ENCODE measurements at regions not wholly inside any gene's neighbourhood (a gene's known extent, or its start where the extent isn't known, plus 50 kb on each side); places are given as distances from the start of the nearest gene placed in this dataset.

DNA sequence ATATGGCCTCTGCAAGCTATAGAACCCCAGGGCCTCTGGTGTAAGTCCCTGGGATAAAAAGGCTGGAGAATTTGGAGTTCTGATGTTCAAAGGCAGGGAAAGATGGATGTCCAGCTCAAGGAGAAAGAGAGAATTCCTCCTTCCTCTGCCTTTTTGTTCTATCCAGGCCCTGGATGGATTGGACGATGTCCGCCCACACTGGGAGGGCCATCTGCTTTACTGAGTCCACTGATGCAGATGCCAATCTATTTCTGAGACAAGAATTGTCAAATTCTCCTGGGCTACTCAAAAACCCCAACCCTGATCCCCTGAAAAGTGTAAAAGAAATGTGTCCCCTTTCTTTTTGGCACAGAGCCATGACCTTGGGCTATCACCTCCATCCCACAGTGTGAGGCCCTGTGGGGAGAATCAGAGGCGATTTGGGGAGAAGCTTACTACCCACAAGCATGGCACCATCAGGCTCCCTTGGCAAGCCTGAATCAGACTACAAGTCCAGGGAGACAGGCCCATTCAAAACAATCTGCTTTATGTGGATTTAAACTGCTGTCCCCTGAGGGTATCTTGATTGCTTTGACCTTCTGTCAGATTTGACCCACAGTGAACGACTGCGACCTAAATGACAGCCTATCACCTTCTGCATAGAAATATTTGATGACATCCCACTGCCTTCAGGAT is 334.0 kb downstream of the NUAK1 start:
- ChIA-PET CTCF (ENCODE audit: low intra/inter-chr PET ratio, low total read pairs) (no interaction called here), POLR2A (no interaction called here)
- in situ Hi-C loops (cut with HindIII; ENCODE audit: extremely low pct_ligation_motif_present, low pct_unique_long_range_greater_than_20kb), result no loop called here
- no peak overlapping the region for H2AFZ ChIP-seq (ENCODE audit: low read length)
- no peak overlapping the region for H3K27ac ChIP-seq (ENCODE audit: extremely low read length, insufficient read depth, low read length)
- no peaks in the 10 kb centered on the region for H3K9me3 ChIP-seq (ENCODE audit: low read length)
- H3K4me3 ChIP-seq (replicated peaks in 1 of 3; ENCODE audit: insufficient read depth in 1 of 3, low read depth in 2 of 3, low read length in 3 of 3), result no peak overlapping the region
- BruUV-seq (replicated peaks), result no TSS peak
- intact Hi-C loops (cut with micrococcal nuclease; ENCODE audit: unreplicated experiment), result no loop called here
- H3K79me2 ChIP-seq (ENCODE audit: insufficient read depth, low read length), result no peaks in the 10 kb centered on the region
- no peaks in the 10 kb centered on the region for H3K4me1 ChIP-seq (ENCODE audit: insufficient read depth, low read length)
- no peak for TF ChIP-seq ZNF616 (CRISPR knock-in tag; IDR thresholded peaks at IDR 0.05; ENCODE audit: low read depth)
- no peak for TF ChIP-seq SYNCRIP (IDR thresholded peaks at IDR 0.05; ENCODE audit: insufficient read depth, low read depth, low read length)
- TF ChIP-seq ZFP36 (IDR thresholded peaks at IDR 0.05; ENCODE audit: borderline replicate concordance, low read depth, low read length, partially characterized antibody), result no peak
- TF ChIP-seq ZNF546 (CRISPR knock-in tag; conservative IDR thresholded peaks at IDR 0.05), result no peak
- TF ChIP-seq ZNF326 (CRISPR knock-in tag; IDR thresholded peaks at IDR 0.05; ENCODE audit: borderline replicate concordance), result no peak
- TF ChIP-seq ZNF644 (CRISPR knock-in tag; IDR thresholded peaks at IDR 0.05; ENCODE audit: low read depth), result no peak
- TF ChIP-seq ERF (CRISPR knock-in tag; IDR thresholded peaks at IDR 0.05), result no peak
- TF ChIP-seq ETV6 (CRISPR knock-in tag; conservative IDR thresholded peaks at IDR 0.05), result no peak
- TF ChIP-seq ZKSCAN5 (CRISPR knock-in tag; IDR thresholded peaks at IDR 0.05), result no peak
- no peak for TF ChIP-seq CEBPB (IDR thresholded peaks at IDR 0.05; ENCODE audit: borderline replicate concordance, low read depth, low read length)
- no peak for TF ChIP-seq NRL (CRISPR knock-in tag; IDR thresholded peaks at IDR 0.05; ENCODE audit: borderline replicate concordance)
- TF ChIP-seq, protein P1, sequence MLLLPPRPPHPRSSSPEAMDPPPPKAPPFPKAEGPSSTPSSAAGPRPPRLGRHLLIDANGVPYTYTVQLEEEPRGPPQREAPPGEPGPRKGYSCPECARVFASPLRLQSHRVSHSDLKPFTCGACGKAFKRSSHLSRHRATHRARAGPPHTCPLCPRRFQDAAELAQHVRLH (CRISPR knock-in tag; IDR thresholded peaks at IDR 0.05; ENCODE audit: borderline replicate concordance, low read depth), result no peak
- TF ChIP-seq, protein P2, sequence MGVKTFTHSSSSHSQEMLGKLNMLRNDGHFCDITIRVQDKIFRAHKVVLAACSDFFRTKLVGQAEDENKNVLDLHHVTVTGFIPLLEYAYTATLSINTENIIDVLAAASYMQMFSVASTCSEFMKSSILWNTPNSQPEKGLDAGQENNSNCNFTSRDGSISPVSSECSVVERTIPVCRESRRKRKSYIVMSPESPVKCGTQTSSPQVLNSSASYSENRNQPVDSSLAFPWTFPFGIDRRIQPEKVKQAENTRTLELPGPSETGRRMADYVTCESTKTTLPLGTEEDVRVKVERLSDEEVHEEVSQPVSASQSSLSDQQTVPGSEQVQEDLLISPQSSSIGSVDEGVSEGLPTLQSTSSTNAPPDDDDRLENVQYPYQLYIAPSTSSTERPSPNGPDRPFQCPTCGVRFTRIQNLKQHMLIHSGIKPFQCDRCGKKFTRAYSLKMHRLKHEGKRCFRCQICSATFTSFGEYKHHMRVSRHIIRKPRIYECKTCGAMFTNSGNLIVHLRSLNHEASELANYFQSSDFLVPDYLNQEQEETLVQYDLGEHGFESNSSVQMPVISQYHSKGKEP (CRISPR knock-in tag; IDR thresholded peaks at IDR 0.05), result no peak
- TF ChIP-seq, protein P3, sequence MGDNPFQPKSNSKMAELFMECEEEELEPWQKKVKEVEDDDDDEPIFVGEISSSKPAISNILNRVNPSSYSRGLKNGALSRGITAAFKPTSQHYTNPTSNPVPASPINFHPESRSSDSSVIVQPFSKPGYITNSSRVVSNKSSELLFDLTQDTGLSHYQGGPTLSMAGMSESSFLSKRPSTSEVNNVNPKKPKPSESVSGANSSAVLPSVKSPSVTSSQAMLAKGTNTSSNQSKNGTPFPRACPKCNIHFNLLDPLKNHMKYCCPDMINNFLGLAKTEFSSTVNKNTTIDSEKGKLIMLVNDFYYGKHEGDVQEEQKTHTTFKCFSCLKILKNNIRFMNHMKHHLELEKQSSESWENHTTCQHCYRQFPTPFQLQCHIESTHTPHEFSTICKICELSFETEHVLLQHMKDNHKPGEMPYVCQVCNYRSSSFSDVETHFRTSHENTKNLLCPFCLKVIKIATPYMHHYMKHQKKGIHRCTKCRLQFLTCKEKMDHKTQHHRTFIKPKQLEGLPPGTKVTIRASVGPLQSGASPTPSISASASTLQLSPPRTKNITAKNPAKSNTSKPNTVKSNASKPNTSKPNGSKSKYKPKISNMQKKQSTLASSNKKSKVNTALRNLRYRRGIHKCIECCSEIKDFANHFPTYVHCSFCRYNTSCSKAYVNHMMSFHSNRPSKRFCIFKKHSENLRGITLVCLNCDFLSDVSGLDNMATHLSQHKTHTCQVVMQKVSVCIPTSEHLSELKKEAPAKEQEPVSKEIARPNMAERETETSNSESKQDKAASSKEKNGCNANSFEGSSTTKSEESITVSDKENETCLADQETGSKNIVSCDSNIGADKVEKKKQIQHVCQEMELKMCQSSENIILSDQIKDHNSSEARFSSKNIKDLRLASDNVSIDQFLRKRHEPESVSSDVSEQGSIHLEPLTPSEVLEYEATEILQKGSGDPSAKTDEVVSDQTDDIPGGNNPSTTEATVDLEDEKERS (CRISPR knock-in tag; IDR thresholded peaks at IDR 0.05), result no peak
- no peak for TF ChIP-seq SETDB1 (CRISPR knock-in tag; IDR thresholded peaks at IDR 0.05; ENCODE audit: borderline replicate concordance)
- no peak for TF ChIP-seq SOX5 (CRISPR knock-in tag; IDR thresholded peaks at IDR 0.05; ENCODE audit: borderline replicate concordance)
- 46% methylated on average over 5 of the region's 5 CpGs for WGBS (ENCODE audit: low lambda C conversion rate)
- H3K9ac ChIP-seq (ENCODE audit: insufficient read depth, low read depth, low read length), result no peak overlapping the region
- no peak for FAIRE-seq
- no peak for ATAC-seq
- H3K27me3 ChIP-seq (ENCODE audit: control insufficient read depth in 1 of 2, insufficient read depth in 2 of 2, low read length in 2 of 2), result no peaks in the 10 kb centered on the region; a peak in 1 of 5 replicates
- no peaks in the 10 kb centered on the region for H4K20me1 ChIP-seq (ENCODE audit: insufficient read depth, low read length)
- no peak overlapping the region for H3K4me2 ChIP-seq (ENCODE audit: low read depth, low read length)
- H3K36me3 ChIP-seq (replicated peaks in 1 of 2; ENCODE audit: control insufficient read depth in 1 of 2, insufficient read depth in 2 of 2, low read length in 2 of 2), result no peaks in the 10 kb centered on the region
- DNase-seq (ENCODE audit: low spot score), result no peak
